ENCODE measurements at regions not wholly inside any gene's neighbourhood (a gene's known extent, or its start where the extent isn't known, plus 50 kb on each side); places are given as distances from the start of the nearest gene placed in this dataset.

DNA sequence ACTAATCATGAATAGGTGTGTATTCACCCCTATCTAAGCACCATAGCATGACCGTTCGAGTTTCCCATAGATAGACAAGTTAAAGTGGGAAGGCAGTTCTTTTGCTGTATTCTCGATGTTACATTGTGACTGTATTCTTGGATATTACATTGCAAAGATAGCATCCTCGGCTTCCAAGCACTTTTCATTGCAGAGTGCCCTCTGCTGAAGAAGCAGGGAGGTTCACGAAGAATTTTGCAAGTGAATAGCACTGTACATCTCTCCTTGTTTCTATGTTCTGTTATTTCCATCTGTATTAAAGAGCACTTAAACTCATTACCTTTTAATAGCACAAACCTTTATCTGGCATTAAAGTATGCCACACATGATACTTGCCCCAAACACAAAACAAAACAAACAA, 426.7 kb upstream of the ARX start:
- no peaks in the 10 kb centered on the region for H3K9me3 ChIP-seq (ENCODE audit: low read length)
- FAIRE-seq (no peak), DNase-seq (ENCODE audit: low spot score) (no peak), ATAC-seq (no peak)
- H3K4me1 ChIP-seq (ENCODE audit: insufficient read depth, low read length): no peaks in the 10 kb centered on the region
- H3K27me3 ChIP-seq (ENCODE audit: control insufficient read depth in 1 of 2, insufficient read depth in 2 of 2, low read length in 2 of 2): no peaks in the 10 kb centered on the region
- no peak overlapping the region for H3K27ac ChIP-seq (ENCODE audit: extremely low read length, insufficient read depth, low read length)
- H3K4me3 ChIP-seq (replicated peaks in 1 of 3; ENCODE audit: insufficient read depth in 1 of 3, low read depth in 2 of 3, low read length in 3 of 3): no peak overlapping the region
- H3K9ac ChIP-seq (ENCODE audit: insufficient read depth, low read depth, low read length): no peak overlapping the region
- CTCF ChIA-PET (ENCODE audit: low intra/inter-chr PET ratio, low total read pairs): no interaction called here
- intact Hi-C loops (cut with micrococcal nuclease; ENCODE audit: unreplicated experiment) (no loop called here), in situ Hi-C loops (cut with HindIII; ENCODE audit: extremely low pct_ligation_motif_present, low pct_unique_long_range_greater_than_20kb) (no loop called here)
- H3K79me2 ChIP-seq (ENCODE audit: insufficient read depth, low read length): no peaks in the 10 kb centered on the region
- H3K4me2 ChIP-seq (ENCODE audit: low read depth, low read length): no peak overlapping the region
- POLR2A ChIA-PET: no interaction called here
- no peaks in the 10 kb centered on the region for H3K36me3 ChIP-seq (replicated peaks in 1 of 2; ENCODE audit: control insufficient read depth in 1 of 2, insufficient read depth in 2 of 2, low read length in 2 of 2)
- no peak for TF ChIP-seq MXI1 (IDR thresholded peaks at IDR 0.05; ENCODE audit: borderline replicate concordance, low read depth, low read length)
- 0 out of 2 replicates have a peak, but pooled peaks have one; percentile 9 for TF ChIP-seq CTCF (CRISPR knock-in tag; IDR thresholded peaks at IDR 0.05)
- no peaks in the 10 kb centered on the region for H4K20me1 ChIP-seq (ENCODE audit: insufficient read depth, low read length)
- WGBS (ENCODE audit: low lambda C conversion rate): 2% methylated on average over 5 of the region's 5 CpGs
- H2AFZ ChIP-seq (ENCODE audit: low read length): no peak overlapping the region
- BruUV-seq (replicated peaks): no TSS peak

GRCh38 chrX:25433307-25433706, 417.5 kb upstream of the ARX start:
- Histone ChIP-seq H3K9ac (ENCODE audit: insufficient read depth, low read depth, low read length) (no peak overlapping the region), H3K36me3 (replicated peaks in 1 of 2; ENCODE audit: control insufficient read depth in 1 of 2, insufficient read depth in 2 of 2, low read length in 2 of 2) (no peaks in the 10 kb centered on the region), H3K9me3 (ENCODE audit: low read length) (no peaks in the 10 kb centered on the region), H3K79me2 (ENCODE audit: insufficient read depth, low read length) (no peaks in the 10 kb centered on the region), H3K4me2 (ENCODE audit: low read depth, low read length) (no peak overlapping the region), H3K27me3 (ENCODE audit: control insufficient read depth in 1 of 2, insufficient read depth in 2 of 2, low read length in 2 of 2) (no peaks in the 10 kb centered on the region), H2AFZ (ENCODE audit: low read length) (no peak overlapping the region), H3K4me1 (ENCODE audit: insufficient read depth, low read length) (no peaks in the 10 kb centered on the region), H4K20me1 (ENCODE audit: insufficient read depth, low read length) (no peaks in the 10 kb centered on the region), H3K27ac (ENCODE audit: extremely low read length, insufficient read depth, low read length) (no peak overlapping the region), H3K4me3 (replicated peaks in 1 of 3; ENCODE audit: insufficient read depth in 1 of 3, low read depth in 2 of 3, low read length in 3 of 3) (no peak overlapping the region)
- 0% methylated on average over 2 of the region's 2 CpGs for WGBS (ENCODE audit: low lambda C conversion rate)
- POLR2A ChIA-PET: no interaction called here
- no TSS peak for BruUV-seq (replicated peaks)
- in situ Hi-C loops (cut with HindIII; ENCODE audit: extremely low pct_ligation_motif_present, low pct_unique_long_range_greater_than_20kb) (no loop called here), intact Hi-C loops (cut with micrococcal nuclease; ENCODE audit: unreplicated experiment) (no loop called here)
- ATAC-seq (no peak), FAIRE-seq (no peak), DNase-seq (ENCODE audit: low spot score) (no peak)
- CTCF ChIA-PET (ENCODE audit: low intra/inter-chr PET ratio, low total read pairs): no interaction called here
- no peak for TF ChIP-seq ZBTB1 (CRISPR knock-in tag; IDR thresholded peaks at IDR 0.05; ENCODE audit: borderline replicate concordance)
- peak; percentile 88 for TF ChIP-seq ATF7 (IDR thresholded peaks at IDR 0.05)
- no peak for TF ChIP-seq ATF7 (CRISPR knock-in tag; IDR thresholded peaks at IDR 0.05)
- TF ChIP-seq RNF219 (CRISPR knock-in tag; IDR thresholded peaks at IDR 0.05): no peak
- TF ChIP-seq RBFOX2 (IDR thresholded peaks at IDR 0.05; ENCODE audit: low read depth, low read length): no peak
- no peak for TF ChIP-seq SALL2 (CRISPR knock-in tag; IDR thresholded peaks at IDR 0.05)
- TF ChIP-seq, protein P1, sequence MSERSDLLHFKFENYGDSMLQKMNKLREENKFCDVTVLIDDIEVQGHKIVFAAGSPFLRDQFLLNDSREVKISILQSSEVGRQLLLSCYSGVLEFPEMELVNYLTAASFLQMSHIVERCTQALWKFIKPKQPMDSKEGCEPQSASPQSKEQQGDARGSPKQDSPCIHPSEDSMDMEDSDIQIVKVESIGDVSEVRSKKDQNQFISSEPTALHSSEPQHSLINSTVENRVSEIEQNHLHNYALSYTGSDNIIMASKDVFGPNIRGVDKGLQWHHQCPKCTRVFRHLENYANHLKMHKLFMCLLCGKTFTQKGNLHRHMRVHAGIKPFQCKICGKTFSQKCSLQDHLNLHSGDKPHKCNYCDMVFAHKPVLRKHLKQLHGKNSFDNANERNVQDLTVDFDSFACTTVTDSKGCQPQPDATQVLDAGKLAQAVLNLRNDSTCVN (CRISPR knock-in tag; IDR thresholded peaks at IDR 0.05; ENCODE audit: borderline replicate concordance): no peak
- TF ChIP-seq ZNF576 (CRISPR knock-in tag; IDR thresholded peaks at IDR 0.05): no peak
- no peak for TF ChIP-seq ZNF772 (CRISPR knock-in tag; IDR thresholded peaks at IDR 0.05)
- no peak for TF ChIP-seq ZNF75D (CRISPR knock-in tag; IDR thresholded peaks at IDR 0.05; ENCODE audit: borderline replicate concordance)

All from HepG2 (cell line).